ENCODE measurements at regions not wholly inside any gene's neighbourhood (a gene's known extent, or its start where the extent isn't known, plus 50 kb on each side); places are given as distances from the start of the nearest gene placed in this dataset.

- no peaks in the 10 kb centered on the region for H3K9me3 ChIP-seq (ENCODE audit: low read length)
- no peak overlapping the region for H3K4me3 ChIP-seq (ENCODE audit: low read length)
- no peaks in the 10 kb centered on the region for H3K36me3 ChIP-seq (ENCODE audit: insufficient read depth, low read length)
- H2AFZ ChIP-seq (ENCODE audit: low read depth, low read length) = no peak overlapping the region
- no peaks in the 10 kb centered on the region for H3K27me3 ChIP-seq (ENCODE audit: insufficient read depth, low read length)
- peaks cover 2% of the 10 kb centered on the region for H3K4me1 ChIP-seq (ENCODE audit: insufficient read depth, low read length)
Observed at GRCh38 chr3:78161736-78162135, 1121.8 kb downstream of the ROBO2 start.

- H3K4me3 ChIP-seq (ENCODE audit: low read length) = no peak overlapping the region
- no peaks in the 10 kb centered on the region for H3K36me3 ChIP-seq (ENCODE audit: insufficient read depth, low read length)
- no peaks in the 10 kb centered on the region for H3K9me3 ChIP-seq (ENCODE audit: low read length)
- H3K4me1 ChIP-seq (ENCODE audit: insufficient read depth, low read length) = peaks cover 2% of the 10 kb centered on the region
- H2AFZ ChIP-seq (ENCODE audit: low read depth, low read length) = no peak overlapping the region
- H3K27me3 ChIP-seq (ENCODE audit: insufficient read depth, low read length) = no peaks in the 10 kb centered on the region
Observed at GRCh38 chr3:78163379-78163778, 1123.5 kb downstream of the ROBO2 start.

GRCh38 chr3:78165876-78166275, 1126.0 kb downstream of the ROBO2 start:
- Histone ChIP-seq H3K9me3 (ENCODE audit: low read length) (no peaks in the 10 kb centered on the region), H3K4me1 (ENCODE audit: insufficient read depth, low read length) (peaks cover 2% of the 10 kb centered on the region), H3K36me3 (ENCODE audit: insufficient read depth, low read length) (no peaks in the 10 kb centered on the region), H3K27me3 (ENCODE audit: insufficient read depth, low read length) (no peaks in the 10 kb centered on the region), H3K4me3 (ENCODE audit: low read length) (no peak overlapping the region), H2AFZ (ENCODE audit: low read depth, low read length) (no peak overlapping the region)

GRCh38 chr3:78174821-78175220, 1134.9 kb downstream of the ROBO2 start:
- H3K4me1 ChIP-seq (ENCODE audit: insufficient read depth, low read length) = peaks cover 4% of the 10 kb centered on the region
- no peaks in the 10 kb centered on the region for H3K36me3 ChIP-seq (ENCODE audit: insufficient read depth, low read length)
- H3K27me3 ChIP-seq (ENCODE audit: insufficient read depth, low read length) = no peaks in the 10 kb centered on the region
- no peak overlapping the region for H3K4me3 ChIP-seq (ENCODE audit: low read length)
- no peak overlapping the region for H2AFZ ChIP-seq (ENCODE audit: low read depth, low read length)
- H3K9me3 ChIP-seq (ENCODE audit: low read length) = no peaks in the 10 kb centered on the region

- no peaks in the 10 kb centered on the region for H3K36me3 ChIP-seq (ENCODE audit: insufficient read depth, low read length)
- no peaks in the 10 kb centered on the region for H3K9me3 ChIP-seq (ENCODE audit: low read length)
- peaks cover 4% of the 10 kb centered on the region for H3K4me1 ChIP-seq (ENCODE audit: insufficient read depth, low read length)
- H3K27me3 ChIP-seq (ENCODE audit: insufficient read depth, low read length) = no peaks in the 10 kb centered on the region
- H2AFZ ChIP-seq (ENCODE audit: low read depth, low read length) = peak overlapping the region; percentile 59
- H3K4me3 ChIP-seq (ENCODE audit: low read length) = no peak overlapping the region
Observed at GRCh38 chr3:78176869-78177268, 1137.0 kb downstream of the ROBO2 start.

- no peak overlapping the region for H2AFZ ChIP-seq (ENCODE audit: low read depth, low read length)
- H3K27me3 ChIP-seq (ENCODE audit: insufficient read depth, low read length) = no peaks in the 10 kb centered on the region
- H3K36me3 ChIP-seq (ENCODE audit: insufficient read depth, low read length) = no peaks in the 10 kb centered on the region
- H3K4me3 ChIP-seq (ENCODE audit: low read length) = no peak overlapping the region
- H3K4me1 ChIP-seq (ENCODE audit: insufficient read depth, low read length) = no peaks in the 10 kb centered on the region
- H3K9me3 ChIP-seq (ENCODE audit: low read length) = no peaks in the 10 kb centered on the region
Observed at GRCh38 chr3:78177780-78178179, 1137.9 kb downstream of the ROBO2 start.

- Histone ChIP-seq H3K36me3 (ENCODE audit: insufficient read depth, low read length) (no peaks in the 10 kb centered on the region), H2AFZ (ENCODE audit: low read depth, low read length) (no peak overlapping the region), H3K4me1 (ENCODE audit: insufficient read depth, low read length) (no peaks in the 10 kb centered on the region), H3K4me3 (ENCODE audit: low read length) (no peak overlapping the region), H3K9me3 (ENCODE audit: low read length) (no peaks in the 10 kb centered on the region), H3K27me3 (ENCODE audit: insufficient read depth, low read length) (no peaks in the 10 kb centered on the region)
Observed at GRCh38 chr3:78178209-78178608, 1138.3 kb downstream of the ROBO2 start.

GRCh38 chr3:78178740-78179363, 1139.0 kb downstream of the ROBO2 start:
- no peaks in the 10 kb centered on the region for H3K27me3 ChIP-seq (ENCODE audit: insufficient read depth, low read length)
- H3K4me3 ChIP-seq (ENCODE audit: low read length) = no peak overlapping the region
- no peaks in the 10 kb centered on the region for H3K9me3 ChIP-seq (ENCODE audit: low read length)
- H3K36me3 ChIP-seq (ENCODE audit: insufficient read depth, low read length) = no peaks in the 10 kb centered on the region
- no peak overlapping the region for H2AFZ ChIP-seq (ENCODE audit: low read depth, low read length)
- H3K4me1 ChIP-seq (ENCODE audit: insufficient read depth, low read length) = peaks cover under 1% of the 10 kb centered on the region

- Histone ChIP-seq H3K4me3 (ENCODE audit: low read length) (no peak overlapping the region), H3K4me1 (ENCODE audit: insufficient read depth, low read length) (peaks cover 6% of the 10 kb centered on the region), H3K27me3 (ENCODE audit: insufficient read depth, low read length) (no peaks in the 10 kb centered on the region), H2AFZ (ENCODE audit: low read depth, low read length) (no peak overlapping the region), H3K9me3 (ENCODE audit: low read length) (no peaks in the 10 kb centered on the region), H3K36me3 (ENCODE audit: insufficient read depth, low read length) (no peaks in the 10 kb centered on the region)
Observed at GRCh38 chr3:78183906-78184599, 1144.2 kb downstream of the ROBO2 start.

- Histone ChIP-seq H3K27me3 (ENCODE audit: insufficient read depth, low read length) (no peaks in the 10 kb centered on the region), H3K9me3 (ENCODE audit: low read length) (no peaks in the 10 kb centered on the region), H3K4me3 (ENCODE audit: low read length) (no peak overlapping the region), H3K36me3 (ENCODE audit: insufficient read depth, low read length) (no peaks in the 10 kb centered on the region), H2AFZ (ENCODE audit: low read depth, low read length) (no peak overlapping the region), H3K4me1 (ENCODE audit: insufficient read depth, low read length) (peaks cover 6% of the 10 kb centered on the region)
Observed at GRCh38 chr3:78186404-78186803, 1146.5 kb downstream of the ROBO2 start.

GRCh38 chr3:78201091-78201490, 1161.2 kb downstream of the ROBO2 start:
- H3K4me3 ChIP-seq (ENCODE audit: low read length) = no peak overlapping the region
- no peaks in the 10 kb centered on the region for H3K36me3 ChIP-seq (ENCODE audit: insufficient read depth, low read length)
- H3K27me3 ChIP-seq (ENCODE audit: insufficient read depth, low read length) = no peaks in the 10 kb centered on the region
- no peaks in the 10 kb centered on the region for H3K4me1 ChIP-seq (ENCODE audit: insufficient read depth, low read length)
- H2AFZ ChIP-seq (ENCODE audit: low read depth, low read length) = no peak overlapping the region
- H3K9me3 ChIP-seq (ENCODE audit: low read length) = no peaks in the 10 kb centered on the region

GRCh38 chr3:78204977-78205376, 1165.1 kb downstream of the ROBO2 start:
- no peaks in the 10 kb centered on the region for H3K27me3 ChIP-seq (ENCODE audit: insufficient read depth, low read length)
- H3K36me3 ChIP-seq (ENCODE audit: insufficient read depth, low read length) = no peaks in the 10 kb centered on the region
- H2AFZ ChIP-seq (ENCODE audit: low read depth, low read length) = no peak overlapping the region
- H3K4me1 ChIP-seq (ENCODE audit: insufficient read depth, low read length) = no peaks in the 10 kb centered on the region
- no peaks in the 10 kb centered on the region for H3K9me3 ChIP-seq (ENCODE audit: low read length)
- H3K4me3 ChIP-seq (ENCODE audit: low read length) = no peak overlapping the region

- H3K27me3 ChIP-seq (ENCODE audit: insufficient read depth, low read length) = no peaks in the 10 kb centered on the region
- no peaks in the 10 kb centered on the region for H3K4me1 ChIP-seq (ENCODE audit: insufficient read depth, low read length)
- no peaks in the 10 kb centered on the region for H3K9me3 ChIP-seq (ENCODE audit: low read length)
- no peak overlapping the region for H3K4me3 ChIP-seq (ENCODE audit: low read length)
- H3K36me3 ChIP-seq (ENCODE audit: insufficient read depth, low read length) = no peaks in the 10 kb centered on the region
- H2AFZ ChIP-seq (ENCODE audit: low read depth, low read length) = no peak overlapping the region
Observed at GRCh38 chr3:78221300-78221699, 1181.4 kb downstream of the ROBO2 start.

- H3K27me3 ChIP-seq (ENCODE audit: insufficient read depth, low read length) = no peaks in the 10 kb centered on the region
- no peaks in the 10 kb centered on the region for H3K4me1 ChIP-seq (ENCODE audit: insufficient read depth, low read length)
- no peaks in the 10 kb centered on the region for H3K36me3 ChIP-seq (ENCODE audit: insufficient read depth, low read length)
- no peaks in the 10 kb centered on the region for H3K9me3 ChIP-seq (ENCODE audit: low read length)
- no peak overlapping the region for H3K4me3 ChIP-seq (ENCODE audit: low read length)
- H2AFZ ChIP-seq (ENCODE audit: low read depth, low read length) = no peak overlapping the region
Observed at GRCh38 chr3:78221796-78222195, 1181.9 kb downstream of the ROBO2 start.
